Osteocyte (in vitro differentiated cells): ENCODE measurements at regions not wholly inside any gene's neighbourhood (a gene's known extent, or its start where the extent isn't known, plus 50 kb on each side); places are given as distances from the start of the nearest gene placed in this dataset.

Experiments used
- DNase-seq: peaks from one replicate; pipeline ENCODE4 v3.0.0; 2021; ENCODE audit warnings: mixed read lengths; ENCODE audit not compliant: unreplicated experiment; ENCODE audit errors: extremely low spot score
- H3K27ac Mint-ChIP-seq: one replicate; pipeline ENCODE4 v1.8.0; 2021; ENCODE audit warnings: mild to moderate bottlenecking, mixed read lengths; ENCODE audit not compliant: unreplicated experiment
- H3K27me3 Mint-ChIP-seq: one replicate; pipeline ENCODE4 v1.8.0; 2021; ENCODE audit warnings: mixed read lengths; ENCODE audit not compliant: unreplicated experiment
- H3K36me3 Mint-ChIP-seq: one replicate; pipeline ENCODE4 v1.8.0; 2021; ENCODE audit warnings: mixed read lengths; ENCODE audit not compliant: unreplicated experiment
- H3K4me1 Mint-ChIP-seq: one replicate; pipeline ENCODE4 v1.8.0; 2021; ENCODE audit warnings: mixed read lengths; ENCODE audit not compliant: unreplicated experiment
- H3K4me3 Mint-ChIP-seq: one replicate; pipeline ENCODE4 v1.8.0; 2021; ENCODE audit warnings: mild to moderate bottlenecking, moderate library complexity, mixed read lengths; ENCODE audit not compliant: unreplicated experiment
- H3K9me3 Mint-ChIP-seq: one replicate; pipeline ENCODE4 v1.8.0; 2021; ENCODE audit warnings: mixed read lengths; ENCODE audit not compliant: unreplicated experiment
- TF ChIP-seq, protein P1 (sequence below): fragments of 200-600 bp; sonication (generic); IDR thresholded peaks from 2 replicates; pipeline ENCODE4 v1.5.0; 2021; ENCODE audit warnings: antibody characterized with exemption, mild to moderate bottlenecking, moderate library complexity

DNA sequence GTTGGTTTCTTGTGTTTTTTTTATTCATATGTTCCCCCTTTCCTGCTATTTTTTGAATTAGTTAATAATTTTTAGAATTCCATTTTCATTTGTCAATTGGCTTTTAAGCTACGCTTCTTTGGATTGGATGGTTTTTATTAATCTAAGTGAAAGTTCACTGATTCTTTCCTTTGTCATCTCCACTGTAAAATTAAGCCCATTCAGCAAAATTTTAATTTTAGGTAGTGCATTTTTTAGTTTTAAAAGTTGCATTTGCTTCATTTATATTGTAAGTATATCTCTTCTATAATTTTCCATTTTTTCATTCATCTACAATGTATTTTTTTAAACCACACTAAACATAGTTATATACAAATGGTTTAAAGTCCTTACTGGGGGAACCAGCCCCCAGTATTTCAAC is 417.3 kb upstream of the HTR2C start:
- Mint-ChIP-seq H3K27ac (no peak overlapping the region), H3K27me3 (peaks cover under 1% of the 10 kb centered on the region), H3K9me3 (peaks cover 12% of the 10 kb centered on the region), H3K4me3 (no peak overlapping the region), H3K4me1 (no peaks in the 10 kb centered on the region), H3K36me3 (no peaks in the 10 kb centered on the region)
- DNase-seq: no peak
- TF ChIP-seq, protein P1, sequence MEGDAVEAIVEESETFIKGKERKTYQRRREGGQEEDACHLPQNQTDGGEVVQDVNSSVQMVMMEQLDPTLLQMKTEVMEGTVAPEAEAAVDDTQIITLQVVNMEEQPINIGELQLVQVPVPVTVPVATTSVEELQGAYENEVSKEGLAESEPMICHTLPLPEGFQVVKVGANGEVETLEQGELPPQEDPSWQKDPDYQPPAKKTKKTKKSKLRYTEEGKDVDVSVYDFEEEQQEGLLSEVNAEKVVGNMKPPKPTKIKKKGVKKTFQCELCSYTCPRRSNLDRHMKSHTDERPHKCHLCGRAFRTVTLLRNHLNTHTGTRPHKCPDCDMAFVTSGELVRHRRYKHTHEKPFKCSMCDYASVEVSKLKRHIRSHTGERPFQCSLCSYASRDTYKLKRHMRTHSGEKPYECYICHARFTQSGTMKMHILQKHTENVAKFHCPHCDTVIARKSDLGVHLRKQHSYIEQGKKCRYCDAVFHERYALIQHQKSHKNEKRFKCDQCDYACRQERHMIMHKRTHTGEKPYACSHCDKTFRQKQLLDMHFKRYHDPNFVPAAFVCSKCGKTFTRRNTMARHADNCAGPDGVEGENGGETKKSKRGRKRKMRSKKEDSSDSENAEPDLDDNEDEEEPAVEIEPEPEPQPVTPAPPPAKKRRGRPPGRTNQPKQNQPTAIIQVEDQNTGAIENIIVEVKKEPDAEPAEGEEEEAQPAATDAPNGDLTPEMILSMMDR: no peak

DNA sequence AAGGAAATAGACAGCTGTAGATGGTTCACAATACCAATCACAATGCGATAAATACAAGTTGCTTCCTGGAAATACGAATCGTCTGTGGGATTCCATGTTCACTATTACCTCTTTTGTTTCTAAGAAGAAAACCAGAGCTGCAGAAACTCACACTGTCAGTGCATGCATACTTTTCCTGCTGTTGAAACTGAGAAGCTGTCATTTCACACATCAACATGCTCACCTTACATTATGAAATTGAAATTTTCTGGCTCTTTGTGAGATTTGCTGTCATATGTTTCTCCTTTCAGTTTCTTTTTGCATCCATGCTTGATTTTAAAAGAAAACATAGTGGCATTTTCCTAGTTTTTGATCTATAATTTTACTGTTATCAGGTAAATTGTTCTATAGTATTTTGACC is 418.3 kb upstream of the HTR2C start:
- H3K36me3 Mint-ChIP-seq: no peaks in the 10 kb centered on the region
- H3K27me3 Mint-ChIP-seq: peaks cover 3% of the 10 kb centered on the region
- H3K4me3 Mint-ChIP-seq: no peak overlapping the region
- H3K27ac Mint-ChIP-seq: no peak overlapping the region
- TF ChIP-seq, protein P1: no peak
- no peak for DNase-seq
- H3K4me1 Mint-ChIP-seq: no peaks in the 10 kb centered on the region
- H3K9me3 Mint-ChIP-seq: peaks cover 15% of the 10 kb centered on the region

DNA sequence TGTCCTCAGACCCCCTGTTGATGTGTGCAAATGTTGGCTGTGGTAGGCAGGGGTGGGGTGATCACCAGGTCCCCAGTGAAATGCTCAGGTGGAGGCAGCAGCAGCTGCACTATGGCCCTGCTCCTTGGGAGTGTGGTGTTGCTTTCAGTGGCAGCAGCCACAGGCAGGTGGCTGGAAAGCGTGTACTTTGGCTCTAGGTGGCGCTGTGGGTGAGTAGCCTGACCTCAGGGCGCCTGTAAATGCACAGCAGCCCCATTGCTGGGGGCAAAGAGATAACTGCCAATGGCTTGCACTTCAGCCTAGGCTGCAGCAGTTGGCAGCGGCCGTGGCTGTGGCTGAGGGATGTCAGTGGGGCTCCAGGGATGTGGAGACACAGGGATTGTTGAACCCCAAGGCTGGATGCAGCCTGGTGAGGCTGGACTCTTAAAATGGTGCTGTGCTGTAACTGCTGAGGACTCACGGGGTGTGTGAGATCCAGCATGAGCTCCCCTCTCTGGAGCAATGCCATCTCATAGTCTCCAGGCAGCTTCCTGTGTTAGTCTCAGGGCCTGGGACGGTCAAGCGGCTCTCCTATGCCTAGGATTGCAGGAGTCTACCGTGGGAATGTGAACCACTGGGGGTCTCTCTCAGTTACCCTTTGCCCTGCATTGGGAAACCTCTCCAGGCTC is 421.7 kb upstream of the HTR2C start:
- Mint-ChIP-seq H3K4me1 (peaks cover 3% of the 10 kb centered on the region), H3K36me3 (no peaks in the 10 kb centered on the region), H3K4me3 (no peak overlapping the region), H3K9me3 (peaks cover 10% of the 10 kb centered on the region), H3K27ac (no peak overlapping the region), H3K27me3 (peaks cover 3% of the 10 kb centered on the region)
- TF ChIP-seq, protein P1: no peak
- DNase-seq: no peak

DNA sequence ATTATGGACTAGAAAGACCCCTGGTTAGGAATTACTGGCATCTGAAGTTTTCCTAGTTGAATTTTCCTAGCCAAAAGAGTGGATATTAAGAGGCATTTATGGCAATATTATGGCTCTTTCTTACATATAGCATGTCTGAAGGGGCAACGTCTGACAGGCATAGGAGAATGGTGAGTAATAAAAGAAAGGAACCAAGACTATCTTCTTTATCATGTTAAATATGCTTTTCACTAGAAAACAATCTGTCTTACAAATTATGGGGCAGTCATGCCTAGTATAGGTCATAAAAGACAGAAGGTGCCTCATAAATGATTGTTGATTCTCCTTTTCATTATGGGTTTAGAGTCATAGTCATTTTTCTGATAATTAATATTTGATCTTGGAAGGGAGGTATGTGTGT is 431.1 kb upstream of the HTR2C start:
- Mint-ChIP-seq H3K36me3 (no peaks in the 10 kb centered on the region), H3K4me1 (peaks cover 28% of the 10 kb centered on the region), H3K9me3 (no peaks in the 10 kb centered on the region), H3K4me3 (no peak overlapping the region), H3K27ac (no peak overlapping the region), H3K27me3 (no peaks in the 10 kb centered on the region)
- TF ChIP-seq, protein P1: no peak
- DNase-seq: no peak

DNA sequence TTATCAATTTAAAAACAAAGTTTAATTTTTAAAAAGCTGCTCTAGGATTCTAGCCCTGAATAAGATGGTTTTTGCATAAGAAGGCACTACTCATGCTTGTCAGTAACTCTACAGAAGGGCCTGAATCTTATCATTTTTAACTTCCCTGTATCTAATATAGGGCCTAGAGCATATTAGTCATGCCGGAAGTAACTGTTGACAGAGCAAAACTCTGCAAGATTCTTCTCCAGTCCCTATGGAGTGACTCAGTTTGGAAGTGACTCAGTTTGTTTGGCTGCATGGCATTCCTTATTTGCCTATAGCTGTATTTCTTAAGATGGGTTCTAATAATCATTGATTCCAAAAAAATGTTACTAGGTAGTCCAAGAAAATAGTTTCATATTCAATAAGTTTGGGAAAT is 431.8 kb upstream of the HTR2C start:
- TF ChIP-seq, protein P1: no peak
- peaks cover 24% of the 10 kb centered on the region for H3K4me1 Mint-ChIP-seq
- H3K9me3 Mint-ChIP-seq: no peaks in the 10 kb centered on the region
- no peak overlapping the region for H3K4me3 Mint-ChIP-seq
- no peaks in the 10 kb centered on the region for H3K36me3 Mint-ChIP-seq
- no peaks in the 10 kb centered on the region for H3K27me3 Mint-ChIP-seq
- no peak for DNase-seq
- peak overlapping the region; percentile 20 for H3K27ac Mint-ChIP-seq
